H9 (cell line): ENCODE measurements at regions not wholly inside any gene's neighbourhood (a gene's known extent, or its start where the extent isn't known, plus 50 kb on each side); places are given as distances from the start of the nearest gene placed in this dataset.

Experiments used
- DNase-seq: peaks from one replicate; pipeline ENCODE4 v3.0.0-alpha.2; 2017
- H2AFZ ChIP-seq: one replicate; pipeline ENCODE4 v1.6.1; 2013; ENCODE audit warnings: mild to moderate bottlenecking, low read length, control low read depth, moderate library complexity
- H2AK5ac ChIP-seq: 2 replicates; pipeline ENCODE4 v1.6.1; 2013; ENCODE audit warnings: low read length, control low read depth, mixed read lengths; ENCODE audit not compliant: insufficient read length
- H2BK120ac ChIP-seq: one replicate; pipeline ENCODE4 v1.6.1; 2013; ENCODE audit warnings: low read depth, mild to moderate bottlenecking, low read length, control low read depth, inconsistent platforms; ENCODE audit not compliant: poor library complexity, severe bottlenecking
- H2BK12ac ChIP-seq: 2 replicates; pipeline ENCODE4 v1.6.1; 2013; ENCODE audit warnings: low read length, control low read depth, mixed read lengths, low read depth; ENCODE audit not compliant: insufficient read length
- H2BK15ac ChIP-seq: 2 replicates; pipeline ENCODE4 v1.6.1; 2013; ENCODE audit warnings: low read depth, low read length, control low read depth
- H2BK20ac ChIP-seq: one replicate; pipeline ENCODE4 v1.6.1; 2013; ENCODE audit warnings: low read depth, mild to moderate bottlenecking, low read length, control low read depth, inconsistent platforms; ENCODE audit not compliant: poor library complexity, severe bottlenecking
- H2BK5ac ChIP-seq: 2 replicates; pipeline ENCODE4 v1.6.1; 2013; ENCODE audit warnings: low read length, control low read depth, mixed read lengths; ENCODE audit not compliant: insufficient read length
- H3K14ac ChIP-seq: 2 replicates; pipeline ENCODE4 v1.6.1; 2013; ENCODE audit warnings: low read length, control low read depth; ENCODE audit not compliant: insufficient read depth
- H3K18ac ChIP-seq: 2 replicates; pipeline ENCODE4 v1.6.1; 2013; ENCODE audit warnings: low read depth, mild to moderate bottlenecking, mixed read lengths, low read length, control low read depth; ENCODE audit not compliant: insufficient read length
- H3K23ac ChIP-seq: 2 replicates; pipeline ENCODE4 v1.6.1; 2013; ENCODE audit warnings: low read length, control low read depth, mixed read lengths, low read depth; ENCODE audit not compliant: insufficient read length
- H3K23me2 ChIP-seq: 2 replicates; pipeline ENCODE4 v1.6.1; 2013; ENCODE audit warnings: low read depth, mild to moderate bottlenecking, mixed read lengths, low read length, control low read depth; ENCODE audit not compliant: insufficient read length, poor library complexity, severe bottlenecking
- H3K27ac ChIP-seq: 2 replicates; pipeline ENCODE4 v1.5.1; 2013; ENCODE audit warnings: low read length, control low read depth, mixed read lengths, low read depth; ENCODE audit not compliant: insufficient read length
- H3K27me3 ChIP-seq: 2 replicates; pipeline ENCODE4 v1.6.1; 2013; ENCODE audit warnings: low read length, control low read depth, inconsistent platforms; ENCODE audit not compliant: insufficient read depth
- H3K4ac ChIP-seq: 2 replicates; pipeline ENCODE4 v1.6.1; 2013; ENCODE audit warnings: low read depth, mild to moderate bottlenecking, control low read depth, inconsistent platforms, low read length, moderate library complexity
- H3K4me1 ChIP-seq: 2 replicates; pipeline ENCODE4 v1.6.1; 2013; ENCODE audit warnings: low read length, control low read depth, inconsistent platforms; ENCODE audit not compliant: insufficient read depth
- H3K4me2 ChIP-seq: 2 replicates; pipeline ENCODE4 v1.6.1; 2013; ENCODE audit warnings: low read length, control low read depth, mixed read lengths; ENCODE audit not compliant: insufficient read length, insufficient read depth
- H3K56ac ChIP-seq: 2 replicates; pipeline ENCODE4 v1.6.1; 2013; ENCODE audit warnings: low read depth, mild to moderate bottlenecking, mixed read lengths, low read length, control low read depth; ENCODE audit not compliant: insufficient read length
- H3K79me1 ChIP-seq: 2 replicates; pipeline ENCODE4 v1.6.1; 2013; ENCODE audit warnings: low read depth, mild to moderate bottlenecking, moderate library complexity, low read length, control low read depth, inconsistent platforms; ENCODE audit not compliant: insufficient read depth, poor library complexity, severe bottlenecking
- H3K79me2 ChIP-seq: 2 replicates; pipeline ENCODE4 v1.6.1; 2013; ENCODE audit warnings: low read length, control low read depth, inconsistent platforms; ENCODE audit not compliant: insufficient read depth
- H3K9ac ChIP-seq: 2 replicates; pipeline ENCODE4 v1.6.1; 2013; ENCODE audit warnings: low read length, control low read depth, mixed read lengths; ENCODE audit not compliant: insufficient read length; ENCODE audit errors: extremely low read depth
- H3K9me3 ChIP-seq: one replicate; pipeline ENCODE4 v1.6.1; 2013; ENCODE audit warnings: low read depth, low read length, inconsistent platforms; ENCODE audit not compliant: control insufficient read depth
- H3T11ph ChIP-seq: one replicate; pipeline ENCODE4 v1.6.1; 2013; ENCODE audit warnings: mild to moderate bottlenecking, low read length, control low read depth, inconsistent platforms
- H4K20me1 ChIP-seq: one replicate; pipeline ENCODE4 v1.6.1; 2013; ENCODE audit not compliant: control insufficient read depth, insufficient read length, insufficient read depth
- H4K5ac ChIP-seq: 2 replicates; pipeline ENCODE4 v1.6.1; 2013; ENCODE audit warnings: low read depth, mild to moderate bottlenecking, mixed read lengths, low read length, control low read depth; ENCODE audit not compliant: insufficient read length
- H4K8ac ChIP-seq: replicated peaks from 2 replicates; pipeline ENCODE4 v1.6.1; 2013; ENCODE audit warnings: low read length, control low read depth, mixed read lengths, low read depth; ENCODE audit not compliant: insufficient read length
- H4K91ac ChIP-seq: 2 replicates; pipeline ENCODE4 v1.6.1; 2013; ENCODE audit warnings: low read depth, mild to moderate bottlenecking, moderate library complexity, mixed read lengths, low read length, control low read depth; ENCODE audit not compliant: insufficient read length
- H3K27ac Mint-ChIP-seq, 3 experiments: 2 replicates in 2 of 3; 3 replicates in 1 of 3; pipeline ENCODE4 v1.8.0; 2020 to 2021; ENCODE audit warnings: mixed read lengths in 3 of 3, mild to moderate bottlenecking in 1 of 3, moderate library complexity in 1 of 3
- H3K27me3 Mint-ChIP-seq: 2 replicates; pipeline ENCODE4 v1.8.0; 2021; ENCODE audit warnings: low read depth, mild to moderate bottlenecking, moderate library complexity, mixed read lengths
- H3K36me3 Mint-ChIP-seq, 3 experiments: 2 replicates in 2 of 3; 3 replicates in 1 of 3; pipeline ENCODE4 v1.8.0; 2020 to 2021; ENCODE audit warnings: low read depth in 3 of 3, mixed read lengths in 3 of 3; ENCODE audit not compliant: insufficient read depth in 1 of 3
- H3K4me1 Mint-ChIP-seq, 2 experiments: 2 replicates each; pipeline ENCODE4 v1.8.0; 2020; ENCODE audit warnings: mixed read lengths in 2 of 2
- H3K4me3 Mint-ChIP-seq, 2 experiments: 2 replicates in 1 of 2; 3 replicates in 1 of 2; pipeline ENCODE4 v1.8.0; 2020 to 2021; ENCODE audit warnings: mild to moderate bottlenecking in 2 of 2, mixed read lengths in 2 of 2, moderate library complexity in 1 of 2
- H3K9me3 Mint-ChIP-seq, 2 experiments: 2 replicates in 1 of 2; 3 replicates in 1 of 2; pipeline ENCODE4 v1.8.0; 2020; ENCODE audit warnings: mild to moderate bottlenecking in 2 of 2, mixed read lengths in 2 of 2, moderate library complexity in 1 of 2
- CTCF ChIP-seq: fragments of 200-600 bp; sonication (generic); conservative IDR thresholded peaks from 3 replicates; pipeline ENCODE4 v1.8.0; 2021; ENCODE audit warnings: antibody characterized with exemption, mild to moderate bottlenecking
- WGBS: extraction: QIAGEN DNeasy Blood & Tissue Kit; methylation state at CpG from one replicate; pipeline ENCODE4 v1.1.7; 2013; ENCODE audit warnings: missing lambda C conversion rate, low lambda C conversion rate, mixed read lengths; ENCODE audit not compliant: insufficient read length; ENCODE audit errors: extremely low coverage; 5-methylcytosine and 5-hydroxymethylcytosine counted together

DNA sequence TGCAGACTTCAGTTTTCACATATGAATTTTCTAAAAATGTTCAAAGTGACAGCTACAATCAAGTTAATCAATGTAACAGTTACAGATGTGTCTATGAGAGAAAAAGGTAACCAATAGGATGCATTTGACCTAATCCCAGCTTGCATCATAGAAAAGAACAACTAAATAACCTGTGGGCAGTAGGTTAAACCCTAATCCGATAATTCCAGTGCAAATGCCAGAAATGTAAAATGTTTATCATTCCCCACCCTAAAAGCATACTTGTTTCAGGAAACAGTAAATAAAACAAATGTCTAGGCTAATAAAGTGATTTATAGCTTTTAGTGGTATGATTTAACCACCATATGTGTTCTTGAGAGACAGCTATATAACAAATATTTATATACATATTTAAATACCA lies 592.6 kb downstream of the PRELID2 start:
- Mint-ChIP-seq H3K27ac (no peak overlapping the region), H3K9me3 (no peaks in the 10 kb centered on the region; a peak in 1 of 5 replicates), H3K36me3 (no peaks in the 10 kb centered on the region), H3K4me3 (no peak overlapping the region), H3K27me3 (no peaks in the 10 kb centered on the region), H3K4me1 (peaks cover 38 to 45% of the 10 kb centered on the region in 2 experiments)
- H4K91ac ChIP-seq: no peak overlapping the region
- no peak overlapping the region for H3T11ph ChIP-seq
- no peaks in the 10 kb centered on the region for H3K9me3 ChIP-seq
- no peaks in the 10 kb centered on the region for H3K79me1 ChIP-seq
- H3K4me1 ChIP-seq: peaks cover 11% of the 10 kb centered on the region; the same call in 1 of the 2 replicates
- no peaks in the 10 kb centered on the region for H3K79me2 ChIP-seq
- no peak overlapping the region for H2BK12ac ChIP-seq
- H3K27me3 ChIP-seq: no peaks in the 10 kb centered on the region
- no CpG with 5 or more reads among the region's 1 CpG for WGBS
- H3K14ac ChIP-seq: no peak overlapping the region
- H3K23me2 ChIP-seq: no peaks in the 10 kb centered on the region
- no peak overlapping the region for H3K23ac ChIP-seq
- no peak for TF ChIP-seq CTCF
- H3K4ac ChIP-seq: no peak overlapping the region
- no peak overlapping the region for H2AK5ac ChIP-seq
- DNase-seq: no peak
- no peak overlapping the region for H2BK120ac ChIP-seq
- H3K4me2 ChIP-seq: no peak overlapping the region
- no peak overlapping the region for H2BK5ac ChIP-seq
- H4K5ac ChIP-seq: no peak overlapping the region
- H3K9ac ChIP-seq: no peak overlapping the region
- no peak overlapping the region for H3K27ac ChIP-seq
- H2AFZ ChIP-seq: no peak overlapping the region
- no peak overlapping the region for H3K18ac ChIP-seq
- H2BK15ac ChIP-seq: no peak overlapping the region
- H3K56ac ChIP-seq: no peak overlapping the region
- H4K8ac ChIP-seq: no peak overlapping the region
- no peak overlapping the region for H2BK20ac ChIP-seq
- no peaks in the 10 kb centered on the region for H4K20me1 ChIP-seq
